ENCODE measurements at regions not wholly inside any gene's neighbourhood (a gene's known extent, or its start where the extent isn't known, plus 50 kb on each side); places are given as distances from the start of the nearest gene placed in this dataset.
A peak's percentile ranks its signal among the peaks of the same experiment; 100 is the strongest.

GRCh38 chr7:32179567-32179966 lies 109.4 kb upstream of the PDE1C start:
- DNase-seq (ENCODE audit: low spot score), result no peak

- DNase-seq (ENCODE audit: low spot score), result no peak
Observed at GRCh38 chr7:32178677-32179366, 108.6 kb upstream of the PDE1C start.

GRCh38 chr7:32177232-32177631 lies 107.0 kb upstream of the PDE1C start:
- no peak for DNase-seq (ENCODE audit: low spot score)

GRCh38 chr7:32175099-32175498 lies 104.9 kb upstream of the PDE1C start:
- no peak for DNase-seq (ENCODE audit: low spot score)

- no peak for DNase-seq (ENCODE audit: low spot score)
Observed at GRCh38 chr7:32171248-32171647, 101.0 kb upstream of the PDE1C start.

GRCh38 chr7:32170838-32171237 lies 100.6 kb upstream of the PDE1C start:
- no peak for DNase-seq (ENCODE audit: low spot score)

GRCh38 chr7:32169228-32169627 lies 99.0 kb upstream of the PDE1C start:
- no peak for DNase-seq (ENCODE audit: low spot score)

GRCh38 chr7:32167815-32168214 lies 97.6 kb upstream of the PDE1C start:
- DNase-seq (ENCODE audit: low spot score), result no peak

GRCh38 chr7:32167256-32167655 lies 97.0 kb upstream of the PDE1C start:
- no peak for DNase-seq (ENCODE audit: low spot score)

- DNase-seq (ENCODE audit: low spot score), result peak; percentile 69
Observed at GRCh38 chr7:32164341-32164996, 94.3 kb upstream of the PDE1C start.

- DNase-seq (ENCODE audit: low spot score), result no peak
Observed at GRCh38 chr7:32163896-32164295, 93.7 kb upstream of the PDE1C start.

GRCh38 chr7:32163141-32163806 lies 93.1 kb upstream of the PDE1C start:
- DNase-seq (ENCODE audit: low spot score), result no peak

GRCh38 chr7:32161708-32162107 lies 91.5 kb upstream of the PDE1C start:
- no peak for DNase-seq (ENCODE audit: low spot score)

GRCh38 chr7:32158751-32159745 lies 88.8 kb upstream of the PDE1C start:
- no peak for DNase-seq (ENCODE audit: low spot score)

- DNase-seq (ENCODE audit: low spot score), result no peak
Observed at GRCh38 chr7:32158076-32158475, 87.9 kb upstream of the PDE1C start.

GRCh38 chr7:32155712-32156111 lies 85.5 kb upstream of the PDE1C start:
- no peak for DNase-seq (ENCODE audit: low spot score)

- DNase-seq (ENCODE audit: low spot score), result no peak
Observed at GRCh38 chr7:32154797-32155196, 84.6 kb upstream of the PDE1C start.

- no peak for DNase-seq (ENCODE audit: low spot score)
Observed at GRCh38 chr7:32153006-32153405, 82.8 kb upstream of the PDE1C start.

- no peak for DNase-seq (ENCODE audit: low spot score)
Observed at GRCh38 chr7:32152576-32152975, 82.4 kb upstream of the PDE1C start.

GRCh38 chr7:32150589-32150988 lies 80.4 kb upstream of the PDE1C start:
- DNase-seq (ENCODE audit: low spot score), result no peak

GRCh38 chr7:32150039-32150438 lies 79.8 kb upstream of the PDE1C start:
- DNase-seq (ENCODE audit: low spot score), result no peak
